ENCODE measurements at regions not wholly inside any gene's neighbourhood (a gene's known extent, or its start where the extent isn't known, plus 50 kb on each side); places are given as distances from the start of the nearest gene placed in this dataset.
"Not testable (repeated sequence)": the region's sequence is repeated elsewhere in the genome, so short reads cannot be mapped to it uniquely, and the experiment has no call there.

GRCh38 chr5:96111080-96111756 lies 149.6 kb upstream of the ELL2 start:
- H3K27ac Mint-ChIP-seq = no peak overlapping the region
- H3K36me3 ChIP-seq (ENCODE audit: control insufficient read depth, insufficient read depth, low read length) = no peaks in the 10 kb centered on the region
- H3K9me3 Mint-ChIP-seq = no peaks in the 10 kb centered on the region
- 92% methylated on average over 2 of the region's 3 CpGs for WGBS (ENCODE audit: insufficient coverage)
- no peak overlapping the region for H3K4me3 ChIP-seq (ENCODE audit: low read length)
- intact Hi-C loops (cut with micrococcal nuclease) = no loop called here
- no peak overlapping the region for H3K27ac ChIP-seq (ENCODE audit: low read length)
- no peak overlapping the region for H3K4me3 Mint-ChIP-seq
- H3K4me1 ChIP-seq (ENCODE audit: control insufficient read depth, insufficient read depth, low read length) = no peaks in the 10 kb centered on the region
- ATAC-seq = no peak
- no peak for DNase-seq
- H3K27me3 ChIP-seq (ENCODE audit: control insufficient read depth, insufficient read depth, low read length) = no peaks in the 10 kb centered on the region
- H3K4me1 Mint-ChIP-seq = no peaks in the 10 kb centered on the region
- TF ChIP-seq CTCF (IDR thresholded peaks at IDR 0.05) = no peak
- H3K9me3 ChIP-seq (ENCODE audit: control insufficient read depth, insufficient read depth, low read length) = no peaks in the 10 kb centered on the region
- H3K27me3 Mint-ChIP-seq (ENCODE audit: low read depth in 2 of 2) = peaks cover 0 to 2% of the 10 kb centered on the region in 2 donors
- H3K36me3 Mint-ChIP-seq = no peaks in the 10 kb centered on the region

GRCh38 chr5:96110300-96110699 lies 148.6 kb upstream of the ELL2 start:
- H3K27ac ChIP-seq (ENCODE audit: low read length) = no peak overlapping the region
- H3K27me3 Mint-ChIP-seq (ENCODE audit: low read depth in 2 of 2) = peaks cover 0 to 5% of the 10 kb centered on the region in 2 donors
- H3K9me3 Mint-ChIP-seq = no peaks in the 10 kb centered on the region
- H3K4me1 Mint-ChIP-seq = no peaks in the 10 kb centered on the region
- H3K9me3 ChIP-seq (ENCODE audit: control insufficient read depth, insufficient read depth, low read length) = no peaks in the 10 kb centered on the region
- intact Hi-C loops (cut with micrococcal nuclease) = no loop called here
- no peaks in the 10 kb centered on the region for H3K4me1 ChIP-seq (ENCODE audit: control insufficient read depth, insufficient read depth, low read length)
- DNase-seq (no peak), ATAC-seq (no peak)
- H3K27me3 ChIP-seq (ENCODE audit: control insufficient read depth, insufficient read depth, low read length) = no peaks in the 10 kb centered on the region
- no peak overlapping the region for H3K27ac Mint-ChIP-seq
- H3K36me3 ChIP-seq (ENCODE audit: control insufficient read depth, insufficient read depth, low read length) = no peaks in the 10 kb centered on the region
- no peak overlapping the region for H3K4me3 Mint-ChIP-seq
- H3K36me3 Mint-ChIP-seq = no peaks in the 10 kb centered on the region
- TF ChIP-seq CTCF (IDR thresholded peaks at IDR 0.05) = no peak
- H3K4me3 ChIP-seq (ENCODE audit: low read length) = no peak overlapping the region

- intact Hi-C loops (cut with micrococcal nuclease) = not testable (repeated sequence)
Observed at GRCh38 chr5:96108629-96109028, 147.0 kb upstream of the ELL2 start.

GRCh38 chr5:96103829-96104228 lies 142.2 kb upstream of the ELL2 start:
- H3K4me1 ChIP-seq (ENCODE audit: control insufficient read depth, insufficient read depth, low read length); H3K27me3 ChIP-seq (ENCODE audit: control insufficient read depth, insufficient read depth, low read length); H3K27ac Mint-ChIP-seq; H3K4me1 Mint-ChIP-seq; H3K4me3 Mint-ChIP-seq; H3K9me3 Mint-ChIP-seq; intact Hi-C loops (cut with micrococcal nuclease); H3K9me3 ChIP-seq (ENCODE audit: control insufficient read depth, insufficient read depth, low read length); H3K4me3 ChIP-seq (ENCODE audit: low read length); H3K27ac ChIP-seq (ENCODE audit: low read length); DNase-seq; H3K36me3 Mint-ChIP-seq; H3K36me3 ChIP-seq (ENCODE audit: control insufficient read depth, insufficient read depth, low read length); ATAC-seq: not testable (repeated sequence)
- peaks cover 7 to 14% of the 10 kb centered on the region in 2 donors for H3K27me3 Mint-ChIP-seq (ENCODE audit: low read depth in 2 of 2)
- 100% methylated on average over 1 of the region's 4 CpGs for WGBS (ENCODE audit: insufficient coverage)

More at GRCh38 chr5:96108629-96109028, 147.0 kb upstream of the ELL2 start:
- H3K36me3 ChIP-seq (ENCODE audit: control insufficient read depth, insufficient read depth, low read length); H3K27me3 Mint-ChIP-seq (ENCODE audit: low read depth in 2 of 2); DNase-seq; H3K9me3 Mint-ChIP-seq; H3K4me3 Mint-ChIP-seq; H3K36me3 Mint-ChIP-seq; H3K4me1 ChIP-seq (ENCODE audit: control insufficient read depth, insufficient read depth, low read length); H3K4me1 Mint-ChIP-seq; H3K27ac Mint-ChIP-seq; H3K4me3 ChIP-seq (ENCODE audit: low read length); H3K9me3 ChIP-seq (ENCODE audit: control insufficient read depth, insufficient read depth, low read length); ATAC-seq; H3K27me3 ChIP-seq (ENCODE audit: control insufficient read depth, insufficient read depth, low read length); H3K27ac ChIP-seq (ENCODE audit: low read length): not testable (repeated sequence)
- 87% methylated on average over 6 of the region's 10 CpGs for WGBS (ENCODE audit: insufficient coverage)

All from natural killer cell (primary cell).